HG02678 (cell line): ENCODE measurements at regions not wholly inside any gene's neighbourhood (a gene's known extent, or its start where the extent isn't known, plus 50 kb on each side); places are given as distances from the start of the nearest gene placed in this dataset.

ENCODE experiments used
- ATAC-seq: cut with Tn5 transposase; IDR thresholded peaks from one replicate; pipeline ENCODE4 v1.9.1; 2021; ENCODE audit warnings: mild to moderate bottlenecking, moderate library complexity; ENCODE audit not compliant: unreplicated experiment

DNA sequence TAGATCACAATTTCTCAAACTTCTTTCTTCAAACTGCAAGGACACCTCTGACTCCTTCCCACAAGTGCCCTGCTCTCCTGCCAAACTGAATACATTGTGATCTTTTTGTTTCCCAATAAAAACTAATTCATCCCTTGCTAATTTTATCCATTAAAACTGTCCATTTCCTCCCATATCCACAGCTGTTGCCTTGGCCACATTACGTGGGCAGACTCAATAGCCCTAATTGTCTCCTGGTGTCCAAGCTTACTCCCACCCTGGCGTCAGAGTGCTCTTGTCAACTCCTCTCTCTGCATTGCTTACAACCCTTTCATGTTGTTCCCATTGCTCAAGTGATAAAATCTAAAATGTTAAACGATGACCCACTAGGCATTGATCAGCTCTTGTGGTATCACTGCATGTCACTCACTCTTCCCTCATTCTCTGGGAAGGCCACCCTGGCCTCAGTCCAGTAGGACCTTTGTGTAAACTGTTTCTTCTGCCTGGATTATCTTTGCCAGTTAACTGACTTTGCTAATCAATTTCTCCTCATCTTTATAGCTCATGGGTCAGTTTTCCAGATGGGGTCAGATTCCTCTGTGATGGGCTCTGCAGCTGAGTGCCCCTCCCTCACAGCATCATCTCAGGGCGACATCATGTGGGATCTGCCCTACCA, 525.0 kb downstream of the SLC4A3 start:
- ATAC-seq, result no peak

DNA sequence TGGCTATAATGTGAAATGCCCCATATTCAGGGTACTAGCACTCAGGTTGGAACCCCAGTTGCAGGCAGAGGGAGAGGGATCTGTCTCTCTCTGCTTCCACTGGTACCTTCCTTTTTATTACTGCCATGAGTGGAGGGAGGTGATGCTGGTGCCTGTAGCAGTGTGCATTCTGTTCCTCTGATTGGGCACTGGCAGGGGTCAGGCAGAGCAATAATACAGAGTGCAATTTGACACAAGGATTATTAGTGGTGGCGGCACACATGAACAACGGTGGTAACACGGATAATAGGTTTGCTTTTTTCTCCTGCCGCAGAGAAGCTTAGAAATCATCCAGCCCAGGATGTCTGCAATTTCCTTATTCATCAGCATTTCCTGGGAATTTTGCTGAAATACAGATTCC, 525.7 kb downstream of the SLC4A3 start:
- ATAC-seq, result no peak

- ATAC-seq, result no peak
Observed at GRCh38 chr2:220154304-220154703, 526.9 kb downstream of the SLC4A3 start.

DNA sequence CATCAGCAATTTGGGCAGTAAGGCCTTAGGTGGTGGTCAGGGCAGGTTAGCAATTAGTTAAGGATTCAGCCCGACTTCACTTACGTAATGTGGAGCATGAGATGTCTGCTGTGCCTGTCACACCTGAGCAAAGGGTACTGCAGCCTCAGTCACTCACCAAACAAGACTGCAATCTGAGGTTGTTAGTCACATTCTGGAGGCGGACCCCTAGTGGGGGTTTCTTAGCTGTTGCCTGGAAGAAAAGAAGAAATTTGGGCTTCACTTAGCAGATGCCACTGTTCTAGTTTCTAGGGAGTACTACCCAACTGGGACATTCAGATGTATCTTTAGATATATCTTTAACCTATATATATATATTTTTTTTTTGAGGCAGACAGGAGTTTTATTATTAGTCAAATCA, 529.9 kb downstream of the SLC4A3 start:
- ATAC-seq, result no peak

- no peak for ATAC-seq
Observed at GRCh38 chr2:220159738-220160137, 532.3 kb downstream of the SLC4A3 start.

- ATAC-seq, result no peak
Observed at GRCh38 chr2:220162320-220162719, 534.9 kb downstream of the SLC4A3 start.

DNA sequence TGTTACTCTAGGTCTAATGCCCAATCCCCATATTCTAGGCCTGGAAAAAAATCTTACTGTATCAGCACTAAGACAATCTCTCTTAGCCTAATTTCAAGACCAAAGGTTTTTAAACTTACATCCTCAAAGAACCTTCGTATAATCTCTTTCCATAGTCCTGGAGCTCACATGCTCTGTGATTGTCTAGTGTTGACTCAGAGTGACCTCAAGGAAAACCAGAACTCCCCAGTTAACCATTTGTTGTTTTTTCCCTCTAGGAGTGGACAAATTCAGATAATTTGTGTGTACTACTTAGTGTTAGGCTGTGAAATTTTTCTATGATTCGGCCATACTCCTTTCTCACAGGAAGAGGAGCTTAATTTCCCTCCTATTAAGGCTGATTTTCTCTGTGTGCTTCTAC, 536.1 kb downstream of the SLC4A3 start:
- ATAC-seq, result no peak

- ATAC-seq, result no peak
Observed at GRCh38 chr2:220165401-220165800, 538.0 kb downstream of the SLC4A3 start.

GRCh38 chr2:220166616-220167015, 539.2 kb downstream of the SLC4A3 start:
- ATAC-seq, result no peak

- ATAC-seq, result no peak
Observed at GRCh38 chr2:220167956-220168355, 540.5 kb downstream of the SLC4A3 start.

DNA sequence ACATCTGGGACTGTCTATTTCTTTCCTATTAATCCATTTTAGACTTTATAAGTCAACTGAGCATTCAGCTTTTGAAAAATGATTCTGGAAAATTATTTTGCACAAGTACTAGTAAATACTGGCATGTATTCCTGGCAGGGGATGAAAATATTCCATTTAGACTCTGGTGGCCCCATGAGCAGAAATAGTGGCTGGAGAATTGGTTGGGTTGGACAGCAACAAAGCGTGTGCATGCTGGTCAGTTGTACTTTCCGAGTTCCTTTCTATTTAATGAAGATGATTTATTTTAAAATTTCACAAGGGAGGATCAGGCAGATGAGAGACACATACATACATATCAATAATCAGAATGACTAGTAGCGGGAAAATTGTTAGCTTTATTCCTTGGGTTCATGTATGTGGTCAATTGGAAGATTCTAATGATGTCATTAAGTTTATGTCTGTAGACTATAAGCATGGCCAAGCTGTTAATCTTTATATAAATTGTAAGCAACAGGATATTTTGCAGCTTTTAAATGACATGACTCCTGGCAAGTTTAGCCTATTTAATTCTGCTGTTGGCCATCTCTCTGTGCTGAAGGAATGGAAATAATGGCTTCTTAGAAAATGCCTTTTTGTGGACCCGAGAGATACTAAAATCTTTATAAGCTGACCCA, 541.6 kb downstream of the SLC4A3 start:
- no peak for ATAC-seq

- no peak for ATAC-seq
Observed at GRCh38 chr2:220174826-220175225, 547.4 kb downstream of the SLC4A3 start.

DNA sequence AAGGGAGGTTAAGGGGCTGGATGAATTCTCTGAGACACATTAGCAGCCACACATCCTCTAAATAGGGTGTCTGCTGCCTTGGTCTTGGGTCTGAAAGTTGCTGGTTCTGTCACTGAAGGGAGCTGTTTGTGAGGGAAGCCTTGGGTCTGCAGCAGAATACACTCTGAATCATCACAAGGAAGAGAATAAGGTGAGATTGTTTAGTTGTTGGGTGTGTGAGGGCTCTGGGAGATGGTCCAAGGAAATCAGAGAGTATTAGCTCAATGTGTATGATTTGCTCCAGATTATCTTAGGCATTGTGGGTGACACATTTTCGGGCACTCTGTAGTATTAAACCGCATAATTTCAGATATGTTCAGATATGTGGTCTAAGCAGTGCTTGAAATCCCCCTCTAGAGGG, 548.5 kb downstream of the SLC4A3 start:
- ATAC-seq, result no peak

DNA sequence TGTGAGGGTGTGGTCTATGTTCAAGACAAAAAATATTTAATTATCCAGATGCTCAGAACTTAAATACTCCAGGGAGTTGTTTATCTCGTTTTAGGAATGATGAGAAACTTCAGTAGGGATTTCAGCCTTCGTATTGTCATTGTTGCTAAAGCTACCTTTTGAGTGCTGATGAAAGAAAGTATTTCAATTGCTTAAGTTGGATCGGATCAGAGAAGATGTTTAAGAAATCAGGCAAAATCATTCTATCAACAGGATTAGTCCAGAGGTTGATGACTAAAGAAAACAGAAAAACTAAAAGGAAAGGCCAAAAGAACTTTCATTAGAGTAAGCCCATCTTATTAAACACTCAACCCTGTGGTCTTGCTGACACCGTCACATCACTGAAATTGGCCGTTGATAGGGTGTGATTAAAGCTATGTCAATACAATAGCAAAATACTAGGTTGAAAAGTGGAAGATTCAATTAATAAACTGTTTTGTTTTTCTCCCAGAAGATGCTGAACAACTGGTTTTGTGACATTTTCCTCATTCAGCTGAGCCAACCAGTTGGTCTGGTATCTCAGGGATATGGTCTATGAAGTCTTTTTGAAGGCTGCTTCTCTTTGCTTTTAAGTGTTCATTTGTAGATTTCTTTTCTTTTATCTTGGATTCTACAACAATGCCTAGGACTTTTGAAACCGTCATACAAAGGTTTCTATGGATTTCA, 551.7 kb downstream of the SLC4A3 start:
- no peak for ATAC-seq

GRCh38 chr2:220181165-220181564, 553.7 kb downstream of the SLC4A3 start:
- ATAC-seq, result no peak

GRCh38 chr2:220182790-220183189, 555.4 kb downstream of the SLC4A3 start:
- ATAC-seq, result no peak

- ATAC-seq, result no peak
Observed at GRCh38 chr2:220185766-220186305, 558.4 kb downstream of the SLC4A3 start.

GRCh38 chr2:220188031-220188430, 560.6 kb downstream of the SLC4A3 start:
- no peak for ATAC-seq

GRCh38 chr2:220191031-220191430, 563.6 kb downstream of the SLC4A3 start:
- ATAC-seq, result no peak

DNA sequence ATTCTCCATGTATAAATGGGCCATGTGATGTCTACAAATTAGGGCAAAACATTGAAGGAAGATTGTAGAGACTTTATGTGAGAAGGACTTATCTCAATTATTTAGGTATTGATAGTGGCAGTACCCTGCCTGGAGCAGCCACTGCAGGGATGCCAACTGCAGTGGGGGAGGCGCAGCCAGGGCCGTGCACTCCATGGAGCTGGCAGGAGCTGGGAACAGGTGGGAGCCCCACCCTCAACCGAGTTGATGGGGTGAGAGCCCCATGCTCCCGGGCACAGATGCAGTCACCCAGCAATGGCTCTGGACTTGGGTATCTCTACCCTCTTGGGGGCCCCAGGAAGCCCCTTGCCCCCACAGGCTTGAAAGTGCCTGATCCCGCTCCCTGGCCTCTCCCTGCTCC, 564.3 kb downstream of the SLC4A3 start:
- no peak for ATAC-seq

GRCh38 chr2:220192994-220193753, 565.7 kb downstream of the SLC4A3 start:
- ATAC-seq, result no peak
